Testis (tissue), 2 donors: ENCODE measurements at regions not wholly inside any gene's neighbourhood (a gene's known extent, or its start where the extent isn't known, plus 50 kb on each side); places are given as distances from the start of the nearest gene placed in this dataset.

Source experiments
- DNase-seq: peaks from one replicate; pipeline ENCODE4 v3.0.0-alpha.2; 2019
- H3K27ac ChIP-seq, 2 donors: fragments of 200-600 bp; sonication (generic); one replicate each; pipeline ENCODE4 v1.5.1; 2019
- H3K27me3 ChIP-seq: fragments of 200-600 bp; sonication (generic); one replicate; pipeline ENCODE4 v1.5.1; 2019
- H3K36me3 ChIP-seq: fragments of 200-600 bp; sonication (generic); one replicate; pipeline ENCODE4 v1.5.1; 2017; ENCODE audit warnings: low read depth; ENCODE audit errors: missing control alignments
- H3K4me1 ChIP-seq: fragments of 200-600 bp; sonication (generic); one replicate; pipeline ENCODE4 v1.5.1; 2019
- H3K4me3 ChIP-seq, 2 donors: fragments of 200-600 bp; sonication (generic); one replicate each; pipeline ENCODE4 v1.5.1; 2017 to 2019
- H3K9me3 ChIP-seq: fragments of 200-600 bp; sonication (generic); one replicate; pipeline ENCODE4 v1.5.1; 2017
- POLR2A ChIP-seq: fragments of 450-650 bp; IDR thresholded peaks from one replicate; pipeline ENCODE4 v1.6.1; 2017; ENCODE audit warnings: antibody characterized with exemption, mild to moderate bottlenecking, moderate library complexity
- WGBS, 2 donors: methylation state at CpG; one replicate each; pipeline ENCODE4 v1.1.5; 2018; 5-methylcytosine and 5-hydroxymethylcytosine counted together
- intact Hi-C: fragments of 100-400 bp; cut with DNase I; formaldehyde crosslinking; loops from one replicate; pipeline ENCODE4 v1.15.1; 2023; ENCODE audit warnings: low total_unique reads
- TF ChIP-seq, protein P1 (sequence below), 3 experiments: fragments of 450-650 bp in 2 of 3; fragments of 200-600 bp in 1 of 3; sonication (generic) in 1 of 3; IDR thresholded peaks; one replicate each; pipeline ENCODE4 v1.5.1; 2016 to 2019; ENCODE audit warnings: antibody characterized with exemption in 3 of 3, mild to moderate bottlenecking in 2 of 3, moderate library complexity in 1 of 3

DNA sequence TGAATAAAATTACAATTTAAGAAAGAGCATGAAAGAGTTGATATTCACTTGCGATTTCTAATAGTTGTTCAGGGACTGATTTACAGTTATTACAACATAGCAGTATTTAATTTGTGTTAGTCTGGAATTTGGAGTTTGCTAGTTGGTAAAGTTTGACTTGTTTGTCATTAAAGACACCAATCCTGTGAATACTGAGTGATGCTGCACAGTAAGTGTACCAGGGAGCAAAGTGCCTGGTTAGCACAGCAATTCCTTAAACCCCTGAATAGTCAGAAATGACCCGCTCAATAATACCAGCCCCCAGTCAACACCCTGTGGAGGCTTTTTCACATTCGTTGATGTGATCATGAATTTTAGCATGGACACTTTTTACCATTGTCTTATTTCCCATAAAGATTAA is 122.2 kb upstream of the GC start:
- Histone ChIP-seq H3K36me3 (no peaks in the 10 kb centered on the region), H3K4me3 (no peak overlapping the region), H3K4me1 (no peaks in the 10 kb centered on the region), H3K27me3 (no peaks in the 10 kb centered on the region), H3K9me3 (no peaks in the 10 kb centered on the region), H3K27ac (no peak overlapping the region)
- intact Hi-C loops: no loop called here
- TF ChIP-seq, protein P1, sequence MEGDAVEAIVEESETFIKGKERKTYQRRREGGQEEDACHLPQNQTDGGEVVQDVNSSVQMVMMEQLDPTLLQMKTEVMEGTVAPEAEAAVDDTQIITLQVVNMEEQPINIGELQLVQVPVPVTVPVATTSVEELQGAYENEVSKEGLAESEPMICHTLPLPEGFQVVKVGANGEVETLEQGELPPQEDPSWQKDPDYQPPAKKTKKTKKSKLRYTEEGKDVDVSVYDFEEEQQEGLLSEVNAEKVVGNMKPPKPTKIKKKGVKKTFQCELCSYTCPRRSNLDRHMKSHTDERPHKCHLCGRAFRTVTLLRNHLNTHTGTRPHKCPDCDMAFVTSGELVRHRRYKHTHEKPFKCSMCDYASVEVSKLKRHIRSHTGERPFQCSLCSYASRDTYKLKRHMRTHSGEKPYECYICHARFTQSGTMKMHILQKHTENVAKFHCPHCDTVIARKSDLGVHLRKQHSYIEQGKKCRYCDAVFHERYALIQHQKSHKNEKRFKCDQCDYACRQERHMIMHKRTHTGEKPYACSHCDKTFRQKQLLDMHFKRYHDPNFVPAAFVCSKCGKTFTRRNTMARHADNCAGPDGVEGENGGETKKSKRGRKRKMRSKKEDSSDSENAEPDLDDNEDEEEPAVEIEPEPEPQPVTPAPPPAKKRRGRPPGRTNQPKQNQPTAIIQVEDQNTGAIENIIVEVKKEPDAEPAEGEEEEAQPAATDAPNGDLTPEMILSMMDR (IDR thresholded peaks at IDR 0.05): no peak
- TF ChIP-seq POLR2A: no peak
- DNase-seq: no peak
- WGBS, 2 donors: 91 to 94% methylated on average over 3 of the region's 3 CpGs

DNA sequence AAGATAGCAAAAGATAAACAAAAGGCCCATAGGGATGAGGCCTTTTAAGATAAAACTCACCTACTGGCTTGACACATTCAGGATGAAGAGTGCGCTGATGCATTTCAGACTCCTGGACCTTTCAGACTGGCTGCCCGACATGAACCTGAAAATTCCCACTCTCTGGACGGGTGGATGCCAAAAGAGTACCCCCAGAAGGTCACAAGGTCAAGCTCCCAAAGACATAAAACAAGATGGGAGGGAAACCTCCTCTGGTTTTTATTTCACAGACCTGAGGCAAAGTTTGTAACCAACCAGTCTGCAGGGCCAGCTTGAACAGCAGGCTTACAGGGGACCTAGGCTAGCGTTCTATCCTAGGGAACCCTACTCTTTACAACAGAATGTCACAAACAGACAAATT is 123.2 kb upstream of the GC start:
- H3K4me1 ChIP-seq: no peaks in the 10 kb centered on the region
- H3K9me3 ChIP-seq: no peaks in the 10 kb centered on the region
- no peak overlapping the region for H3K27ac ChIP-seq
- 70 to 76% methylated on average over 4 of the region's 4 CpGs for WGBS, 2 donors
- no peaks in the 10 kb centered on the region for H3K27me3 ChIP-seq
- no peaks in the 10 kb centered on the region for H3K36me3 ChIP-seq
- intact Hi-C loops: no loop called here
- DNase-seq: no peak
- no peak for TF ChIP-seq POLR2A
- TF ChIP-seq, protein P1 (IDR thresholded peaks at IDR 0.05): no peak
- H3K4me3 ChIP-seq: no peak overlapping the region

DNA sequence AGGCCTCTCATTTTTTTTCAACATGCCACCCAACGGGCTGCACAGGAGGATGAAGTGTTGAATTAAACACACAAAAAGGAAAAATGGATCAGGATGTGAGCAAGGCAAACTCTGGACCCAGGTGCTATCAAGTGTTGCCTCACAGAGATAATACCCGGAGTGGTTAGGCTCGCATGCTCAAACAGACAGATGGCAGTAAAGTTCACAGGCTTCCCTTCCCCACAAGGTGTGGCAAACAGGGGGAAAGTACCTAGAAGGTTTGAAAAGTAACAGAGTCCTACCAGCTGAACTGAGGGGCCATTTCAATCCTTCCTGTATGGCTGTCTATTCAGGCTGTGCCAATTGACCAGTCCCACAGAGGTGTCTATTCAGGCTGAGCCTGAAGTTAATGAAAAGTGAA is 123.9 kb upstream of the GC start:
- WGBS, 2 donors: 74 to 82% methylated on average over 3 of the region's 3 CpGs
- intact Hi-C loops: no loop called here
- H3K36me3 ChIP-seq: no peaks in the 10 kb centered on the region
- DNase-seq: no peak
- TF ChIP-seq, protein P1 (IDR thresholded peaks at IDR 0.05): no peak
- TF ChIP-seq POLR2A: no peak
- H3K27ac ChIP-seq: no peak overlapping the region
- no peaks in the 10 kb centered on the region for H3K27me3 ChIP-seq
- no peak overlapping the region for H3K4me3 ChIP-seq
- H3K9me3 ChIP-seq: no peaks in the 10 kb centered on the region
- H3K4me1 ChIP-seq: no peaks in the 10 kb centered on the region

DNA sequence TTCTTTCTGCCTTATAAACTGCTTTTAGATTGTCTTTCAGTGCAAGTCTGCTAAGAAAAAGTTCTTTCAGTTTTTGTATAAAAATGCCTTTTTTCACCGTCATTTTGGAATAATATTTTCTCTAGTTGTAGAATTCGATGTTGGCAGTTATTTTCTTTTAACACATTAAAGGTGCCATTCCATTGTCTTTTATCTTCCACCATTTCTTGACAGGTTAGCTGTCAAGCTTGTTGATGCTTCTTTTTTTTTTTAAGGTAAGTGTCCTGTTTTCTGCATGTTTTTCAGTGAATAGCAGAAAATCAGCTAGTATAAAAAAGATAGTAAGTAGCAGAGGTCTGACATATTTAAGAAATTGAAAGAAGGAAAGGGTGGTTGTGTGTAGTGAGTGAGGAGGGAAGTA is 118.5 kb upstream of the NPFFR2 start:
- Histone ChIP-seq H3K36me3 (no peaks in the 10 kb centered on the region), H3K27ac (no peak overlapping the region), H3K4me1 (no peaks in the 10 kb centered on the region), H3K9me3 (no peaks in the 10 kb centered on the region), H3K4me3 (no peak overlapping the region), H3K27me3 (no peaks in the 10 kb centered on the region)
- 86 to 87% methylated on average over 2 of the region's 2 CpGs for WGBS, 2 donors
- TF ChIP-seq, protein P1 (IDR thresholded peaks at IDR 0.05): no peak
- no peak for TF ChIP-seq POLR2A
- DNase-seq: no peak
- intact Hi-C loops: no loop called here

DNA sequence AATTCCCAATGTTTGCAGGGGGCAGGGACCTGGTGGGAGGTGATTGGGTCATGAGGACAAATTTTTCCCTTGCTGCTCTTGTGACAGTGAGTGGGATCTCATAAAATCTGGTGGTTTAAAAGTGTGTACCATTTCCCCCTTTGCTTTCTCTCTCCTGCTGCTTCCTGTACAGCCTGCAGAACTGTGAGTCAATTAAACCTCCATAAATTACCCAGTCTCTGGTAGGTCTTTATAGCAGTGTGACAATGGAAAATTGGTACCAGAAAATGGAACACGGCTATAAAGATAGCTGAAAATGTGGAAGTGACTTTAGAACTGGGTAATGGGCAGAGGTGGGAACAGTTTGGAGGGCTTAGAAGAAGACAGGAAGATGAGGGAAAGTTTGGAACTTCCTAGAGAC is 108.7 kb upstream of the NPFFR2 start:
- Histone ChIP-seq H3K36me3 (no peaks in the 10 kb centered on the region), H3K4me3 (no peak overlapping the region), H3K4me1 (no peaks in the 10 kb centered on the region), H3K27ac (no peak overlapping the region), H3K9me3 (no peaks in the 10 kb centered on the region), H3K27me3 (no peaks in the 10 kb centered on the region)
- WGBS, 2 donors: 29 to 57% methylated on average over 1 of the region's 1 CpG
- no peak for DNase-seq
- intact Hi-C loops: no loop called here
- TF ChIP-seq, protein P1 (IDR thresholded peaks at IDR 0.05): no peak
- no peak for TF ChIP-seq POLR2A
